ENCODE measurements at regions not wholly inside any gene's neighbourhood (a gene's known extent, or its start where the extent isn't known, plus 50 kb on each side); places are given as distances from the start of the nearest gene placed in this dataset.
"Not testable (repeated sequence)": the region's sequence is repeated elsewhere in the genome, so short reads cannot be mapped to it uniquely, and the experiment has no call there.

- not testable (repeated sequence) for TF ChIP-seq CTCF, POLR2A (IDR thresholded peaks at IDR 0.05)
Observed at GRCh38 chr1:219102466-219102865, 71.2 kb upstream of the LYPLAL1 start.

Data from uterus (tissue), 2 donors.